GM19372 (cell line): ENCODE measurements at regions not wholly inside any gene's neighbourhood (a gene's known extent, or its start where the extent isn't known, plus 50 kb on each side); places are given as distances from the start of the nearest gene placed in this dataset.
"Not testable (repeated sequence)": the region's sequence is repeated elsewhere in the genome, so short reads cannot be mapped to it uniquely, and the experiment has no call there.

Experiments used
- ATAC-seq: cut with Tn5 transposase; IDR thresholded peaks from one replicate; pipeline ENCODE4 v1.9.1; 2021; ENCODE audit warnings: mild to moderate bottlenecking, low read depth, moderate library complexity; ENCODE audit not compliant: unreplicated experiment

GRCh38 chr2:176978921-176979320 is 233.7 kb upstream of the HNRNPA3 start:
- no peak for ATAC-seq

- ATAC-seq: no peak
Measured at GRCh38 chr2:176979981-176980710, 232.4 kb upstream of the HNRNPA3 start.

- ATAC-seq: no peak
Measured at GRCh38 chr2:176984987-176985386, 227.6 kb upstream of the HNRNPA3 start.

GRCh38 chr2:176985871-176986270 is 226.7 kb upstream of the HNRNPA3 start:
- no peak for ATAC-seq

- no peak for ATAC-seq
Measured at GRCh38 chr2:176986487-176986886, 226.1 kb upstream of the HNRNPA3 start.

GRCh38 chr2:176991411-176991810 is 221.2 kb upstream of the HNRNPA3 start:
- ATAC-seq: no peak

GRCh38 chr2:176997074-176997791 is 215.4 kb upstream of the HNRNPA3 start:
- ATAC-seq: peak; percentile 44

GRCh38 chr2:176997792-176998169 is 214.8 kb upstream of the HNRNPA3 start:
- peak; percentile 18 for ATAC-seq

GRCh38 chr2:176999301-176999700 is 213.3 kb upstream of the HNRNPA3 start:
- no peak for ATAC-seq

- no peak for ATAC-seq
Measured at GRCh38 chr2:177000061-177000714, 212.4 kb upstream of the HNRNPA3 start.

- no peak for ATAC-seq
Measured at GRCh38 chr2:177000715-177001072, 211.9 kb upstream of the HNRNPA3 start.

- ATAC-seq: no peak
Measured at GRCh38 chr2:177001334-177001733, 211.3 kb upstream of the HNRNPA3 start.

- ATAC-seq: no peak
Measured at GRCh38 chr2:177002983-177003382, 209.6 kb upstream of the HNRNPA3 start.

- not testable (repeated sequence) for ATAC-seq
Measured at GRCh38 chr2:177007726-177008125, 204.9 kb upstream of the HNRNPA3 start.

GRCh38 chr2:177008662-177009061 is 203.9 kb upstream of the HNRNPA3 start:
- not testable (repeated sequence) for ATAC-seq

GRCh38 chr2:177010146-177010545 is 202.4 kb upstream of the HNRNPA3 start:
- ATAC-seq: no peak

GRCh38 chr2:177010861-177011260 is 201.7 kb upstream of the HNRNPA3 start:
- no peak for ATAC-seq

GRCh38 chr2:177014946-177015345 is 197.6 kb upstream of the HNRNPA3 start:
- ATAC-seq: no peak

- ATAC-seq: no peak
Measured at GRCh38 chr2:177015356-177015923, 197.2 kb upstream of the HNRNPA3 start.

- ATAC-seq: no peak
Measured at GRCh38 chr2:177020524-177021119, 192.0 kb upstream of the HNRNPA3 start.
